ENCODE measurements at regions not wholly inside any gene's neighbourhood (a gene's known extent, or its start where the extent isn't known, plus 50 kb on each side); places are given as distances from the start of the nearest gene placed in this dataset.

- TF ChIP-seq, protein P1, sequence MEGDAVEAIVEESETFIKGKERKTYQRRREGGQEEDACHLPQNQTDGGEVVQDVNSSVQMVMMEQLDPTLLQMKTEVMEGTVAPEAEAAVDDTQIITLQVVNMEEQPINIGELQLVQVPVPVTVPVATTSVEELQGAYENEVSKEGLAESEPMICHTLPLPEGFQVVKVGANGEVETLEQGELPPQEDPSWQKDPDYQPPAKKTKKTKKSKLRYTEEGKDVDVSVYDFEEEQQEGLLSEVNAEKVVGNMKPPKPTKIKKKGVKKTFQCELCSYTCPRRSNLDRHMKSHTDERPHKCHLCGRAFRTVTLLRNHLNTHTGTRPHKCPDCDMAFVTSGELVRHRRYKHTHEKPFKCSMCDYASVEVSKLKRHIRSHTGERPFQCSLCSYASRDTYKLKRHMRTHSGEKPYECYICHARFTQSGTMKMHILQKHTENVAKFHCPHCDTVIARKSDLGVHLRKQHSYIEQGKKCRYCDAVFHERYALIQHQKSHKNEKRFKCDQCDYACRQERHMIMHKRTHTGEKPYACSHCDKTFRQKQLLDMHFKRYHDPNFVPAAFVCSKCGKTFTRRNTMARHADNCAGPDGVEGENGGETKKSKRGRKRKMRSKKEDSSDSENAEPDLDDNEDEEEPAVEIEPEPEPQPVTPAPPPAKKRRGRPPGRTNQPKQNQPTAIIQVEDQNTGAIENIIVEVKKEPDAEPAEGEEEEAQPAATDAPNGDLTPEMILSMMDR (IDR thresholded peaks at IDR 0.05) = no peak
- TF ChIP-seq POLR2A (IDR thresholded peaks at IDR 0.05) = no peak
Measured at GRCh38 chr11:33479231-33479630, 221.4 kb downstream of the C11orf91 start.
